ENCODE measurements at regions not wholly inside any gene's neighbourhood (a gene's known extent, or its start where the extent isn't known, plus 50 kb on each side); places are given as distances from the start of the nearest gene placed in this dataset.

DNA sequence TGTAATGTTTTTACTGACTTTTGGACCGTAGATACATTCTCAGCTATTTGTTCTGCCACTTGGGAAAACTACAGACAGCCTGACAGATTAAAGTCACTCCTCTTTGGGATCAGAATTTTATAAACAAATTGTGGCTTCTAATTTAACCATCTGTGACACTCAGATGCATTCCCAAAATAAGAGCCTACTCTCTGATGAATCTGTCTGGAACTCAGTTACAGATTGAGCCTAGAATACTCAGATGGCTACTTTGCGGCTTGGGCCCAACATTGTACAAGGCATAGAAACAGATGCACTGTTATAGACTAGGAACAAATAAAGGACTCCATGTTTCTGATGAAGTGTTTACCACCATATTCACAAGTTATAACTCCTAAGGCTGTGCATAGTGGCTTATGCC is 291.0 kb upstream of the SLITRK6 start:
- Histone ChIP-seq H3K9me3 (ENCODE audit: insufficient read depth, low read length) (no peaks in the 10 kb centered on the region), H3K27me3 (ENCODE audit: insufficient read depth, insufficient read length) (no peaks in the 10 kb centered on the region), H3K9ac (ENCODE audit: insufficient read length, low read depth) (no peak overlapping the region), H3K4me3 (ENCODE audit: insufficient read length, low read depth) (no peak overlapping the region), H3K4me1 (ENCODE audit: insufficient read depth, insufficient read length) (no peaks in the 10 kb centered on the region), H3K36me3 (ENCODE audit: insufficient read depth, insufficient read length, low read length) (no peaks in the 10 kb centered on the region)
- no peak for DNase-seq (ENCODE audit: low read depth, low spot score)
- TF ChIP-seq SUZ12 (IDR thresholded peaks at IDR 0.05; ENCODE audit: extremely low read depth, insufficient read depth, insufficient read length) (no peak), YY1 (IDR thresholded peaks at IDR 0.05; ENCODE audit: insufficient read depth, insufficient read length) (no peak), ZNF274 (IDR thresholded peaks at IDR 0.05; ENCODE audit: low read depth, low read length) (no peak)

- Histone ChIP-seq H3K4me1 (ENCODE audit: insufficient read depth, insufficient read length) (no peaks in the 10 kb centered on the region), H3K36me3 (ENCODE audit: insufficient read depth, insufficient read length, low read length) (no peaks in the 10 kb centered on the region), H3K9ac (ENCODE audit: insufficient read length, low read depth) (no peak overlapping the region), H3K4me3 (ENCODE audit: insufficient read length, low read depth) (no peak overlapping the region), H3K27me3 (ENCODE audit: insufficient read depth, insufficient read length) (no peaks in the 10 kb centered on the region), H3K9me3 (ENCODE audit: insufficient read depth, low read length) (no peaks in the 10 kb centered on the region)
- no peak for TF ChIP-seq ZNF274 (IDR thresholded peaks at IDR 0.05; ENCODE audit: low read depth, low read length)
- no peak for TF ChIP-seq SUZ12 (IDR thresholded peaks at IDR 0.05; ENCODE audit: extremely low read depth, insufficient read depth, insufficient read length)
- TF ChIP-seq YY1 (IDR thresholded peaks at IDR 0.05; ENCODE audit: insufficient read depth, insufficient read length) = no peak
- no peak for DNase-seq (ENCODE audit: low read depth, low spot score)
Measured at GRCh38 chr13:86087244-86087643, 288.0 kb upstream of the SLITRK6 start.

GRCh38 chr13:86085890-86086289 is 286.7 kb upstream of the SLITRK6 start:
- TF ChIP-seq YY1 (IDR thresholded peaks at IDR 0.05; ENCODE audit: insufficient read depth, insufficient read length) (no peak), ZNF274 (IDR thresholded peaks at IDR 0.05; ENCODE audit: low read depth, low read length) (no peak), SUZ12 (IDR thresholded peaks at IDR 0.05; ENCODE audit: extremely low read depth, insufficient read depth, insufficient read length) (no peak)
- Histone ChIP-seq H3K27me3 (ENCODE audit: insufficient read depth, insufficient read length) (no peaks in the 10 kb centered on the region), H3K4me1 (ENCODE audit: insufficient read depth, insufficient read length) (no peaks in the 10 kb centered on the region), H3K9ac (ENCODE audit: insufficient read length, low read depth) (no peak overlapping the region), H3K36me3 (ENCODE audit: insufficient read depth, insufficient read length, low read length) (no peaks in the 10 kb centered on the region), H3K9me3 (ENCODE audit: insufficient read depth, low read length) (no peaks in the 10 kb centered on the region), H3K4me3 (ENCODE audit: insufficient read length, low read depth) (no peak overlapping the region)
- no peak for DNase-seq (ENCODE audit: low read depth, low spot score)

DNA sequence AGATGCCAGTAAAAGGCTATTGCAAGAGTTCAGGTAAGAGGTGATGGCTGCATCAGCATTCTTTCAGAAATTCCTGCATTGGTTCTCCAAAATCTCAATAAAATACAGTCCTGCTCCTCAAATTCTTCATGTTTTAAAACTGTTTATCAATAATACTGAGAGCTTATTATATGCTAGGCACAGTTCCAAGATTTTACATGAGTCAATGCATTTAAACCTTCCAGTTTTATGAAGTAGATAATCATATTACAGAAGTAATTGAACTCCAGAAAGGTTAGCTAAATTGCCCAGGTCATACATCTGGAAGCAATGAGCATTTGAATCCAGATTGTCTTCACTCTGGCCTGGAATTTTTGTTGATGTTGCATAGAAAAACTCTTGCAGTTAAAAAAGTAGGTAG is 282.9 kb upstream of the SLITRK6 start:
- TF ChIP-seq SUZ12 (IDR thresholded peaks at IDR 0.05; ENCODE audit: extremely low read depth, insufficient read depth, insufficient read length) (no peak), ZNF274 (IDR thresholded peaks at IDR 0.05; ENCODE audit: low read depth, low read length) (no peak), YY1 (IDR thresholded peaks at IDR 0.05; ENCODE audit: insufficient read depth, insufficient read length) (no peak)

GRCh38 chr13:86080340-86080995 is 281.2 kb upstream of the SLITRK6 start:
- TF ChIP-seq SUZ12 (IDR thresholded peaks at IDR 0.05; ENCODE audit: extremely low read depth, insufficient read depth, insufficient read length) = no peak
- TF ChIP-seq ZNF274 (IDR thresholded peaks at IDR 0.05; ENCODE audit: low read depth, low read length) = no peak
- no peak for TF ChIP-seq YY1 (IDR thresholded peaks at IDR 0.05; ENCODE audit: insufficient read depth, insufficient read length)
- no peaks in the 10 kb centered on the region for H3K9me3 ChIP-seq (ENCODE audit: insufficient read depth, low read length)
- H3K9ac ChIP-seq (ENCODE audit: insufficient read length, low read depth) = no peak overlapping the region
- no peak overlapping the region for H3K4me3 ChIP-seq (ENCODE audit: insufficient read length, low read depth)
- no peak for DNase-seq (ENCODE audit: low read depth, low spot score)
- no peaks in the 10 kb centered on the region for H3K4me1 ChIP-seq (ENCODE audit: insufficient read depth, insufficient read length)
- H3K27me3 ChIP-seq (ENCODE audit: insufficient read depth, insufficient read length) = no peaks in the 10 kb centered on the region
- H3K36me3 ChIP-seq (ENCODE audit: insufficient read depth, insufficient read length, low read length) = no peaks in the 10 kb centered on the region

More for the DNA sequence above, 282.9 kb upstream of the SLITRK6 start:
- Histone ChIP-seq H3K36me3 (ENCODE audit: insufficient read depth, insufficient read length, low read length) (no peaks in the 10 kb centered on the region), H3K4me3 (ENCODE audit: insufficient read length, low read depth) (no peak overlapping the region), H3K27me3 (ENCODE audit: insufficient read depth, insufficient read length) (no peaks in the 10 kb centered on the region), H3K9me3 (ENCODE audit: insufficient read depth, low read length) (no peaks in the 10 kb centered on the region), H3K9ac (ENCODE audit: insufficient read length, low read depth) (no peak overlapping the region), H3K4me1 (ENCODE audit: insufficient read depth, insufficient read length) (no peaks in the 10 kb centered on the region)
- no peak for DNase-seq (ENCODE audit: low read depth, low spot score)

DNA sequence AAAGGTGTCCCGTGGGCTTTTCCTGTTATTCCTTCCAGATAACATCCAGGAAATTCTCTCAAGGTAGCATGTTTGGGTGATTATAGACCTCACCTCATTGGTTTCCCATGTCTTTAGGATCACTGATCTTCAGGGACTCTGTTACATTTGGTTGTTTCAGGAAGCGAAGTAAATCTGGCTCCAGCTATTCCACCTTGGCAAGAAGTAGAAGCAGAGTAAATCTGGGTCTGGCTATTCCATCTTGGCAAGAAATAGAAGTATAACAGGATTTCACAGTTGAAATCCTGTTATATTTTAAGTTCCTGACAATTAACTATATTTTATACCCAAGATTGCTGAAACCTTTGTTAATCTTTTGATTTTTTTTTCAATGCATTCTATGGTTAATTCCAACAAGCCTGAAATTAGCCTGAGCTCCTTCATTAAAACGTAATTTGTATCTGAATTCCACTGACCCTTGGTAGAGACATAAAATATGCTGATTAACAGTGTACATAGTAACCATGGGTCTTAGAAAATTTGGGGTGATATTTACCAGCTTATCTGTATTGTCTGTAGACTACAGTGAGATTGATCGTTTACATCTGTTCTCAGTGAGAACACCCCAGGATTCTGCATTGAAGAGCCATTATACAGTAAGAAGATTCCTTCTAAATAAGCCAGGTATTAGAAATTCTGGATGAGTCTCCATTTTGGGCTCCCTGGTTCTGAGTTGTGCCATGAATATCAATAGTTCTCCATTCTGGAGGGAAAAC is 267.6 kb upstream of the SLITRK6 start:
- Histone ChIP-seq H3K36me3 (ENCODE audit: insufficient read depth, insufficient read length, low read length) (no peaks in the 10 kb centered on the region), H3K9ac (ENCODE audit: insufficient read length, low read depth) (no peak overlapping the region), H3K9me3 (ENCODE audit: insufficient read depth, low read length) (no peaks in the 10 kb centered on the region), H3K4me3 (ENCODE audit: insufficient read length, low read depth) (no peak overlapping the region), H3K4me1 (ENCODE audit: insufficient read depth, insufficient read length) (no peaks in the 10 kb centered on the region), H3K27me3 (ENCODE audit: insufficient read depth, insufficient read length) (no peaks in the 10 kb centered on the region)
- no peak for TF ChIP-seq SUZ12 (IDR thresholded peaks at IDR 0.05; ENCODE audit: extremely low read depth, insufficient read depth, insufficient read length)
- no peak for TF ChIP-seq YY1 (IDR thresholded peaks at IDR 0.05; ENCODE audit: insufficient read depth, insufficient read length)
- TF ChIP-seq ZNF274 (IDR thresholded peaks at IDR 0.05; ENCODE audit: low read depth, low read length) = no peak
- DNase-seq (ENCODE audit: low read depth, low spot score) = no peak

GRCh38 chr13:86052141-86052540 is 252.9 kb upstream of the SLITRK6 start:
- Histone ChIP-seq H3K9me3 (ENCODE audit: insufficient read depth, low read length) (no peaks in the 10 kb centered on the region), H3K36me3 (ENCODE audit: insufficient read depth, insufficient read length, low read length) (no peaks in the 10 kb centered on the region), H3K9ac (ENCODE audit: insufficient read length, low read depth) (no peak overlapping the region), H3K4me3 (ENCODE audit: insufficient read length, low read depth) (no peak overlapping the region), H3K4me1 (ENCODE audit: insufficient read depth, insufficient read length) (no peaks in the 10 kb centered on the region), H3K27me3 (ENCODE audit: insufficient read depth, insufficient read length) (no peaks in the 10 kb centered on the region)
- TF ChIP-seq ZNF274 (IDR thresholded peaks at IDR 0.05; ENCODE audit: low read depth, low read length) (no peak), YY1 (IDR thresholded peaks at IDR 0.05; ENCODE audit: insufficient read depth, insufficient read length) (no peak), SUZ12 (IDR thresholded peaks at IDR 0.05; ENCODE audit: extremely low read depth, insufficient read depth, insufficient read length) (no peak)
- no peak for DNase-seq (ENCODE audit: low read depth, low spot score)

All from NT2/D1 (cell line).